ENCODE measurements at regions not wholly inside any gene's neighbourhood (a gene's known extent, or its start where the extent isn't known, plus 50 kb on each side); places are given as distances from the start of the nearest gene placed in this dataset.

DNA sequence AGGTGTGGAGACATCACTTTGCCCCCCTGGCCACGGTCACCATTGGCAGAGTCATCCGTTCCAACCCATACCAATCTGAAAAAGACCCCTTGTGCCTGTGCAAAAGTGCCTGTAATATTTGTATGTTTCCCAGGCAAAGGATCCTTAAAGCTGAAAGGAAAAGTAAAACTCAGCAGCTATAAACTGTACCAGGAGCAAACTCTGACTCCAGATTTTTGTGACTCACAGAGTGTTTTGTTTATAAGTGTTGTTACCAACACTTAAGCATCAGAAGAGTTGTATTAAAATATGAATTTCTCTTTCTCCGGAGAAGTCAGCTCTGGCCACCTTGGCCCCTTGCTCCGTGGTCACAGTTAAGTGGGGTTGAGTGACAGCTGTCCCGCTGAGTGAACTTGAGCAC, 75.9 kb downstream of the IRX6 start:
- Mint-ChIP-seq H3K36me3 (ENCODE audit: insufficient read depth) (no peaks in the 10 kb centered on the region), H3K27me3 (peaks cover 22% of the 10 kb centered on the region), H3K4me3 (no peak overlapping the region), H3K27ac (ENCODE audit: low read depth) (no peak overlapping the region), H3K9me3 (no peaks in the 10 kb centered on the region), H3K4me1 (no peaks in the 10 kb centered on the region)
- DNase-seq (ENCODE audit: low spot score in 2 of 2) (no peak), ATAC-seq (replicated peaks; ENCODE audit: extremely low read depth, poor library complexity, severe bottlenecking) (no peak)

DNA sequence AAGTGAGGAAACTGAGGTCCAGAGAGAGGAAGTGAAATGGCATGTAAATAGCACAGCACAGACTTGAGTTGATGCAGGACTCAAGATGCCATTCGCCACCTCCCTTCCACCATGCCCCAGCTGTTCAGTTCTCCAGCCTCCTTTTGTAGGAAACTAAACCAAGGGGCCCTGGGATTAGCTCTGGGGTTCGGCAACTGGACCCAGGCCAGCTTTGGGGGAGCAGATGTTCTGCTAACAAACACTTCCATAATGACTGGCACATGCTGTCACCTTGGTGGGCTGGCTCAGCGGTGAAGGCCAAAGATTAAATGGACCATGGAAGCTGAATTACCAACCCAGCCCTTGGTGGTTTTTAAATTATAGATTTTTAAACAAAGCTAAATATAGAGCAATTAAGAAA, 77.0 kb downstream of the IRX6 start:
- Mint-ChIP-seq H3K4me3 (no peak overlapping the region), H3K27ac (ENCODE audit: low read depth) (no peak overlapping the region), H3K36me3 (ENCODE audit: insufficient read depth) (no peaks in the 10 kb centered on the region), H3K9me3 (no peaks in the 10 kb centered on the region), H3K27me3 (peaks cover 22% of the 10 kb centered on the region), H3K4me1 (no peaks in the 10 kb centered on the region)
- ATAC-seq (replicated peaks; ENCODE audit: extremely low read depth, poor library complexity, severe bottlenecking) (no peak), DNase-seq (ENCODE audit: low spot score in 2 of 2) (no peak)

DNA sequence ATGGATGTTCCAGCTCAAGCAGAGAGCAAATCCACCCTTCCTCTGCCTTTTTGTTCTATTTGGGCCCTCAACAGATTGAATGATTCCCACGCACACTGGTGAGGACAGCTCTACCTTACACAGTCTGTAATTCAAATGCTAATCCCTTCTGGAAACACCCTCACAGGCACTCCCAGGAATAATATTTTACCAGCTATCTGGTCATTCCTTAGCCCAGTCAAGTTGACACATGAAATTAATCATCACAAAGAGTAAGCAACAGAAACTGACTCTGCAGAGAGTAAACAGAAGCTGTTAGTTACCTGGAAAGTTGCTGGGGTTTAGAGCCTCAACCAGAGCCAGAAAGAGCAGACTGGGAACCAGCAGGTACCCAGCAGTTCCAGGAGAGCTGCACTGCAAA, 75.5 kb upstream of the MMP2 start:
- ATAC-seq (replicated peaks; ENCODE audit: extremely low read depth, poor library complexity, severe bottlenecking), result no peak
- Mint-ChIP-seq H3K9me3 (no peaks in the 10 kb centered on the region), H3K27ac (ENCODE audit: low read depth) (no peak overlapping the region)

DNA sequence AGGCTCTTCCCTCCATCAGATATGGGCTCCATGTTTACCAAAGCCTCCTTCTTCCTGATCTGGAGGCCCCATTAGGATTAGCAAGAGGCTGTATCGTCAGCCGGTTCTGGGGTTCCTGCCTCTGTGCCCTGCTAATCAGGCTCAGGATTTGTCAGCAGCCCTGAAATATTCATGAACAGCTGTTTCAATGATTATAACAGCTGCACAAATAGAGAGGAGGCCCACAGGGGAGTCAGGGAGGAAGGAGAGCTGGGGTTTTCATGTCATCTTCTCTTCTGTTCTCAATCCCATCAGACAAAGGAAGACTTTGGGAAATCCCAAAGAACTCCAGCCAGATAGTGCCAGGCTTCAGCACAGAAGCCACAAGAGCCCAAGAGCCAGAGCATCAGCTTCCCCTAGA, 72.3 kb upstream of the MMP2 start:
- Mint-ChIP-seq H3K9me3 (no peaks in the 10 kb centered on the region), H3K4me1 (no peaks in the 10 kb centered on the region), H3K27ac (ENCODE audit: low read depth) (no peak overlapping the region), H3K36me3 (ENCODE audit: insufficient read depth) (no peaks in the 10 kb centered on the region), H3K27me3 (peaks cover 29% of the 10 kb centered on the region), H3K4me3 (no peak overlapping the region)
- ATAC-seq (replicated peaks; ENCODE audit: extremely low read depth, poor library complexity, severe bottlenecking) (no peak), DNase-seq (ENCODE audit: low spot score in 2 of 2) (no peak)

More for the DNA sequence above, 75.5 kb upstream of the MMP2 start:
- no peak for DNase-seq (ENCODE audit: low spot score in 2 of 2)
- Mint-ChIP-seq H3K36me3 (ENCODE audit: insufficient read depth) (no peaks in the 10 kb centered on the region), H3K4me3 (no peak overlapping the region), H3K27me3 (peaks cover 22% of the 10 kb centered on the region), H3K4me1 (no peaks in the 10 kb centered on the region)

DNA sequence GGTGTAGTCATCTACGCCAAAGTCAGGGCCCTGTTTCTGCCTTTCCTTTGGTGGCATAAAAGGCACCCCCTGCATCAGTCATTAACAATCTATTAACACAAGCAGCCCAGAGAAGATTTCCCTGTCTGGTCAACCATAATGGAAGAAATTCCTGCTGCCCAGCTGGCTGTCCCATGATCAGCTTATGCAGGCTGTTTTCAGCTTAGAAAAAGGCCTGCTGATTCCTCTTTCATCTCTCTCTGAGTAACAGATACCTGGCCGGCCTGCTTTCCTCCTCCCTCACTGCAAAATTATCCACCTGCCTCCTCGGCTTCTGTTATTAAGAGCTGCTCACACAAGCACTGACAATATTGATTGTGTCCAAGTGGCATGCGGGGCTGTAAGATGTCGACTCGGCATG, 70.3 kb upstream of the MMP2 start:
- ATAC-seq (replicated peaks; ENCODE audit: extremely low read depth, poor library complexity, severe bottlenecking), result no peak
- H3K9me3 Mint-ChIP-seq, result no peaks in the 10 kb centered on the region
- no peak overlapping the region for H3K27ac Mint-ChIP-seq (ENCODE audit: low read depth)
- H3K27me3 Mint-ChIP-seq, result peaks cover 23% of the 10 kb centered on the region
- no peaks in the 10 kb centered on the region for H3K36me3 Mint-ChIP-seq (ENCODE audit: insufficient read depth)
- no peak for DNase-seq (ENCODE audit: low spot score in 2 of 2)
- no peak overlapping the region for H3K4me3 Mint-ChIP-seq
- no peaks in the 10 kb centered on the region for H3K4me1 Mint-ChIP-seq

DNA sequence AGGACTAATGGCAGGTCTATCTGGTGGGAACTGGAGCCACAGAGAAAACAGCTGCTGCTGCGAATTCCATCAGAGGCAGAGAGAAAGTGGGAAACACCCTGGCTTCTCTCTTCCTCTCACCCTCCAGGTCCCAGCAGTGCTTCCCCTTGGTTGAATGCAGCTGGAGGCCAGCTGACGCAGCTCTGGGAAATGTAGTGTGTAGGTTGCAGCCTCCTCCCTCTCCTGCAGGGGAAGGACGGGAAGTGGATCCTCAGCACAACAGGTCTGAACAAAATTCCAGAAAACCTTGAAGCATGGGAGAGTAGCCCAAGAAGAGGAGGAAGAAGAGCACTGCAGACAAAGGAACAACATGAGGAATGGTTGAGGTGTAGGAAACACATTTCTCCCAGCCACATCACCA, 67.8 kb upstream of the MMP2 start:
- Mint-ChIP-seq H3K4me3 (no peak overlapping the region), H3K36me3 (ENCODE audit: insufficient read depth) (no peaks in the 10 kb centered on the region), H3K4me1 (no peaks in the 10 kb centered on the region), H3K27me3 (peaks cover 40% of the 10 kb centered on the region), H3K9me3 (no peaks in the 10 kb centered on the region), H3K27ac (ENCODE audit: low read depth) (no peak overlapping the region)
- DNase-seq (ENCODE audit: low spot score in 2 of 2), result no peak
- ATAC-seq (replicated peaks; ENCODE audit: extremely low read depth, poor library complexity, severe bottlenecking), result no peak

DNA sequence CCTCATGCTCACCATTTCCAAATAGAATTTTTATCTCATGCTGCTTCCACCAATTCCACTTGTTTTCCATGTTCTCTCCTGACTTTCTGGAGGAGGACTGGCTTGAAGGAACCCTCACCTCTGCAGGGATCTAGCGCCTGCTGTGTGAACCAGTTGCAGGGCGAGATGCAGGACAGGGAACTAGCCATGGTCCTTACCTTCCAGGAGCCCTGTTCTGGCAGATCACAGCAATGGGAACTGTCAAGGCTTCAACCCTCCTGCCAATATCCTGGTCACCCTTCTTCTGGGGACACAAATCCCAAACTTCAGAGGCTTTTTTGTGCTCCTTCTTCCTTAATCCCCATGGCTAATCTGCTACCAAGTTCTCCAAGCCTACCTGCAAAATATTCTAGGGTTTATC, 60.4 kb upstream of the MMP2 start:
- no peaks in the 10 kb centered on the region for H3K9me3 Mint-ChIP-seq
- ATAC-seq (replicated peaks; ENCODE audit: extremely low read depth, poor library complexity, severe bottlenecking), result no peak
- no peaks in the 10 kb centered on the region for H3K4me1 Mint-ChIP-seq
- no peak overlapping the region for H3K4me3 Mint-ChIP-seq
- no peak for DNase-seq (ENCODE audit: low spot score in 2 of 2)
- H3K36me3 Mint-ChIP-seq (ENCODE audit: insufficient read depth), result peaks cover 1% of the 10 kb centered on the region
- peaks cover 63% of the 10 kb centered on the region for H3K27me3 Mint-ChIP-seq
- H3K27ac Mint-ChIP-seq (ENCODE audit: low read depth), result no peak overlapping the region

DNA sequence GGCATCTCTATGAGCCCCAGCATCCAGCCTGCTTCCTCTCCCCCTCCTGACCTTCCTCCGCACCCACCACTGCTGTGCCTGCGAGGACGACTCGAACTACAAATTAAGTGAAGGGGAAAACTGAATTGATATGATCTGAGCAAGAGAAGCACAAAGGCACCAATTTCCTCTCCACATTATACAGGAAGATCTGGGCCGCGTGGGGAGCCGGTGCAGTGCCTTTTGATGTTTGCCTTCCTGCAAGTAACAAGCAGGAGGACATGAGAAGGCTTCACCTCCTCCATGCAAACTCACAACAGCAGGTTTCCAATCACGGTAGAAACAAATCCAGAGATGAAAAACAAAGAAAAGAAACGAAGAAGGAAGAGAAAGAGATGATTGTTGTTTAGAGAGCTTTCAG, 57.8 kb upstream of the MMP2 start:
- Mint-ChIP-seq H3K4me1 (no peaks in the 10 kb centered on the region), H3K27me3 (peaks cover 58% of the 10 kb centered on the region), H3K4me3 (no peak overlapping the region), H3K27ac (ENCODE audit: low read depth) (no peak overlapping the region), H3K36me3 (ENCODE audit: insufficient read depth) (peaks cover 1% of the 10 kb centered on the region), H3K9me3 (no peaks in the 10 kb centered on the region)
- no peak for ATAC-seq (replicated peaks; ENCODE audit: extremely low read depth, poor library complexity, severe bottlenecking)
- DNase-seq (ENCODE audit: low spot score in 2 of 2), result no peak

DNA sequence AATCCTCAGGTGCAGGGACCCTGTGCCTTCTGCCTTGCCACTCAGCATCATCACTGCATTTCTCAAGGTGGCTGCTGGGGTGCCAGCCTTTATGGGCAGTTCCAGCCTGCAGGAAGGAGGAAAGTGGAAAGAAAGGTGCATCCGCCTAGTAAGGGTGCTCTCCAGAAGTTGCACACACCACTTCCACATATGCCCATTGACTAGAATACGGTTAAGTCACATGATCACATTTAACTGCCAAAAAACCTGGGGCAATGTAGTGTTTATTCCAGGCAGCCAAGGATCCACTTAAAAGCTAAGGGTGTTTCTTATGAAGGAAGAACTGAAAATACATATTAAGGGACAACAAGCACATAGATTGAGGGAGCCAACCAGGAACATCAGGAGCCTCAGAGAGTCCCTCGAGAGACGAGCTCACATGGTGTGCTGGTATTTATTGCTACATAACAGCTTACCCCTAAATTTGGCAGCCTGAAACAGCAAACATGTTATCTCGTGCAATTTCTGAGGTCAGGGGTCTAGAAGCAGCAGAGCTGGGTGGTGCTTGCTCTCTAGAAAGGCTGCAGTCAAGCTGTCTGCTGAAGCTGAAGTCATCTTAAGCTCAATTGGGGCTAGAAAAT, 52.0 kb upstream of the MMP2 start:
- Mint-ChIP-seq H3K9me3 (no peaks in the 10 kb centered on the region), H3K27me3 (peaks cover 13% of the 10 kb centered on the region), H3K4me3 (no peak overlapping the region), H3K36me3 (ENCODE audit: insufficient read depth) (no peaks in the 10 kb centered on the region), H3K27ac (ENCODE audit: low read depth) (no peak overlapping the region), H3K4me1 (no peaks in the 10 kb centered on the region)
- ATAC-seq (replicated peaks; ENCODE audit: extremely low read depth, poor library complexity, severe bottlenecking), result no peak
- DNase-seq (ENCODE audit: low spot score in 2 of 2), result no peak

Data from central memory CD8-positive, alpha-beta T cell (primary cell).